ENCODE measurements at regions not wholly inside any gene's neighbourhood (a gene's known extent, or its start where the extent isn't known, plus 50 kb on each side); places are given as distances from the start of the nearest gene placed in this dataset.
"Not testable (repeated sequence)": the region's sequence is repeated elsewhere in the genome, so short reads cannot be mapped to it uniquely, and the experiment has no call there.

DNA sequence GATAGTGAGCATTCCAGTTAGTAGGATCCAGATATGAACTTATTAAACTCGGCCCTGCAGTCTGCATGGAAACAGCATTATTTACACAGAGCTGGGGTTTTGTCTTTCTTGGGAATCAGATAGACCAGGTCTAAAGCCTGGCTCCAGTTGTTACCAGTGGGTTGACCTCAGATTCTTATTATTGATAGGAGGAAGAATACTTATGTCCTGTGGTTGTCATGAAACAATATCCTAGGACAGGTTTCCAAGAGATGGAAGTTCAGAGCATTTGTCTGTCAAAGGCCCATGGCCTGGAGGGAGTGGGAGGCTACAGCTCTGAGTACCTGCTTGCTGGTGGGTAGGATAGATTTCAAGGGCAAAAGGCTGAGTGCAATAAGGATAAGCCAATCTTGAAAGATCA is 129.2 kb downstream of the BOD1 start:
- DNase-seq (ENCODE audit: insufficient read length, low spot score) (no peak), FAIRE-seq (no peak)
- TF ChIP-seq, protein P1, sequence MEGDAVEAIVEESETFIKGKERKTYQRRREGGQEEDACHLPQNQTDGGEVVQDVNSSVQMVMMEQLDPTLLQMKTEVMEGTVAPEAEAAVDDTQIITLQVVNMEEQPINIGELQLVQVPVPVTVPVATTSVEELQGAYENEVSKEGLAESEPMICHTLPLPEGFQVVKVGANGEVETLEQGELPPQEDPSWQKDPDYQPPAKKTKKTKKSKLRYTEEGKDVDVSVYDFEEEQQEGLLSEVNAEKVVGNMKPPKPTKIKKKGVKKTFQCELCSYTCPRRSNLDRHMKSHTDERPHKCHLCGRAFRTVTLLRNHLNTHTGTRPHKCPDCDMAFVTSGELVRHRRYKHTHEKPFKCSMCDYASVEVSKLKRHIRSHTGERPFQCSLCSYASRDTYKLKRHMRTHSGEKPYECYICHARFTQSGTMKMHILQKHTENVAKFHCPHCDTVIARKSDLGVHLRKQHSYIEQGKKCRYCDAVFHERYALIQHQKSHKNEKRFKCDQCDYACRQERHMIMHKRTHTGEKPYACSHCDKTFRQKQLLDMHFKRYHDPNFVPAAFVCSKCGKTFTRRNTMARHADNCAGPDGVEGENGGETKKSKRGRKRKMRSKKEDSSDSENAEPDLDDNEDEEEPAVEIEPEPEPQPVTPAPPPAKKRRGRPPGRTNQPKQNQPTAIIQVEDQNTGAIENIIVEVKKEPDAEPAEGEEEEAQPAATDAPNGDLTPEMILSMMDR (IDR thresholded peaks at IDR 0.05; ENCODE audit: insufficient read depth, missing control alignments) = no peak

GRCh38 chr5:173486355-173487225 is 129.9 kb downstream of the BOD1 start:
- FAIRE-seq = no peak
- TF ChIP-seq, protein P1 (IDR thresholded peaks at IDR 0.05; ENCODE audit: insufficient read depth, missing control alignments) = no peak
- no peak for DNase-seq (ENCODE audit: insufficient read length, low spot score)

DNA sequence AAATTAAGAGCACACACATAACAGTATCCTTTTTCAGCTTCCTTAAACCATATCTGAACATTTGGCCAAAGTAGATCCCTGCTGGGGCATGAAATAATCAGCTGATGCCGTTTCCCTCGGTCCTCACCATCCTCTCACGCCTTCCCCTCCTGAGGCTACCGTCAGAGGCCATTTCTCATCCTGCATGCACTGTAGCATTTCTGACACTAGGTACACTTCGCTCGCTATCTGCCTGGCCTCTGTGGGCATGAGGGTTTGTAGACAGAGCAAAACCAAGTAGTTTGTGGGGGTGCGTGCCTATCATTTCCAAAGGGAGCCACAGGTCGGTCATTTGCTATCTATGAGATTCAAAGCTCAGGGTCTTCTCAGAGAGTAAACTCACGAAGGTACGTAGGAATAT is 131.9 kb downstream of the BOD1 start:
- TF ChIP-seq, protein P1 (IDR thresholded peaks at IDR 0.05; ENCODE audit: insufficient read depth, missing control alignments) = no peak
- DNase-seq (ENCODE audit: insufficient read length, low spot score) (no peak), FAIRE-seq (no peak)

- not testable (repeated sequence) for FAIRE-seq; DNase-seq (ENCODE audit: insufficient read length, low spot score)
Measured at GRCh38 chr5:173483599-173483998, 132.9 kb downstream of the BOD1 start.

DNA sequence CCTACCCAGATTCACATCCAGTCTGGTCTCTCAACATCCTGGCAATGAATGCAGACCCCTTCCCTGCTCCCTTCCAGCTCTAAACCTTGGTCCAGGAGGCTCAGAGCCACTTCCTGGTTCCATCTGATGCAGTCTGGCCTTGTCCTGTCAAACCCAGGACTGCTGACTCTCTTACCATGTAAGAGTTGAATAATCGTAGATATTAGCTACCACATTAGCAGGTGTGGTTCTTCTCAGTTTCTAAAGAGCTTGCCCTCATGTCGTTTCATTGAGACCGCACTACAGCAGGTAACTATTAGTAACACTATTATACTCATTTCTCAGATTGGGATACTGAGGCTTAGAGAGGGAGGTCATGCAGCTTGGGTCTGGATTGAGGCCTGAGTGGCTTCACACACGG is 133.3 kb downstream of the BOD1 start:
- FAIRE-seq (no peak), DNase-seq (ENCODE audit: insufficient read length, low spot score) (no peak)
- TF ChIP-seq, protein P1 (IDR thresholded peaks at IDR 0.05; ENCODE audit: insufficient read depth, missing control alignments) = no peak

- TF ChIP-seq, protein P1 (IDR thresholded peaks at IDR 0.05; ENCODE audit: insufficient read depth, missing control alignments) = no peak
- FAIRE-seq (no peak), DNase-seq (ENCODE audit: insufficient read length, low spot score) (no peak)
Measured at GRCh38 chr5:173481821-173482220, 134.6 kb downstream of the BOD1 start.

DNA sequence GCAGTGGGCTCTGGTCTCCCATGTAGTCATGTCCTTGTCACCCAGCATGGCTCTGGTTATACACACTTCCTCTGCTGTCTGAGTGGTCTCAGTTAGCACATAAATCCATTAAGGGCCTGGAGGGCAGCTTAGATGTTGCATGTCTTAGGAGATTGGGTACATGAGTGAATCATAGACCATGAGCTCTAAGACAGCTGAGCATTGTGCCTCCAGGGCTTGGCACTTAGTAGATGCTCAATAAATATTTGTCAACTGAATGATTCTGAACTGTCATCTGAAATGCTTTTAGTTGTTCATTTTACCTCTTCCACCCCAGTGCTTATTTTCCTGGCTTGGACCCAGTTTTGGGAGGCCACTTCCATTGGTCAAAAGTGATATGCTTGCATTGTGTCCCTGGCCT is 135.6 kb downstream of the BOD1 start:
- DNase-seq (ENCODE audit: insufficient read length, low spot score) (no peak), FAIRE-seq (no peak)
- TF ChIP-seq, protein P1 (IDR thresholded peaks at IDR 0.05; ENCODE audit: insufficient read depth, missing control alignments) = no peak

Measured in D721Med (cell line).